Large intestine (tissue), 3 donors: ENCODE measurements at regions not wholly inside any gene's neighbourhood (a gene's known extent, or its start where the extent isn't known, plus 50 kb on each side); places are given as distances from the start of the nearest gene placed in this dataset.
"Not testable (repeated sequence)": the region's sequence is repeated elsewhere in the genome, so short reads cannot be mapped to it uniquely, and the experiment has no call there.

ENCODE experiments used
- DNase-seq, 2 donors: peaks; one replicate each; pipeline versions ENCODE4 v3.0.0 to v3.0.0-alpha.2; 2013
- H3K27ac ChIP-seq: one replicate; pipeline ENCODE4 v1.5.1; 2013; ENCODE audit warnings: low read length
- H3K27me3 ChIP-seq: 2 replicates; pipeline ENCODE4 v1.6.1; 2013; ENCODE audit warnings: low read length; ENCODE audit not compliant: control insufficient read depth, insufficient read depth
- H3K36me3 ChIP-seq: 2 replicates; pipeline ENCODE4 v1.6.1; 2013; ENCODE audit warnings: low read length; ENCODE audit not compliant: control insufficient read depth, insufficient read depth
- H3K4me1 ChIP-seq: one replicate; pipeline ENCODE4 v1.6.1; 2013; ENCODE audit warnings: low read length; ENCODE audit not compliant: control insufficient read depth, insufficient read depth
- H3K4me3 ChIP-seq: one replicate; pipeline ENCODE4 v1.5.1; 2013; ENCODE audit warnings: low read length
- H3K9me3 ChIP-seq: one replicate; pipeline ENCODE4 v1.6.1; 2013; ENCODE audit warnings: mild to moderate bottlenecking, low read depth, low read length, moderate library complexity; ENCODE audit not compliant: control insufficient read depth
- WGBS: methylation state at CpG from one replicate; pipeline ENCODE4 v1.1.5; 2013; ENCODE audit warnings: low lambda C conversion rate; ENCODE audit not compliant: insufficient coverage; 5-methylcytosine and 5-hydroxymethylcytosine counted together

DNA sequence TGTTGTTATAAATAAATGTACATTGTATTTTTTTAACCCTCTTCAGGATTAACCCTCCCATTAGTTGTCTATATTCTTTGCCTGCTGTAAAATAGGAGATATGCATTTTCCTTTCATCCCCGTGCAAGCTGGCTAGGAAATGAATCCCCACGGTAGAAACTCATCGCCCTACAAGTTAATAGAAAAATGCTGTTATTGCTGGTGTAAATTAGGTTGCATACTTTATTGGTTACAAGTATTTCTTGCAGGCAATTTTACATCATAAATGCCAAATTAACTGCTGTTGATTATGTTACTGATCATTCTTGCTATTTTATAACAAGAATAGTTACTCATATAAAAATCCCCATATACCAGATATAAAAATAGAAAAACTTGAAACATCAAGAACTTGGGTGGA is 454.2 kb upstream of the KLF6 start:
- H3K27ac ChIP-seq: no peak overlapping the region
- no peaks in the 10 kb centered on the region for H3K9me3 ChIP-seq
- H3K4me3 ChIP-seq: no peak overlapping the region
- H3K27me3 ChIP-seq: no peaks in the 10 kb centered on the region
- DNase-seq: no peak
- H3K4me1 ChIP-seq: peaks cover 3% of the 10 kb centered on the region
- H3K36me3 ChIP-seq: no peaks in the 10 kb centered on the region
- no CpG with 5 or more reads among the region's 3 CpGs for WGBS

DNA sequence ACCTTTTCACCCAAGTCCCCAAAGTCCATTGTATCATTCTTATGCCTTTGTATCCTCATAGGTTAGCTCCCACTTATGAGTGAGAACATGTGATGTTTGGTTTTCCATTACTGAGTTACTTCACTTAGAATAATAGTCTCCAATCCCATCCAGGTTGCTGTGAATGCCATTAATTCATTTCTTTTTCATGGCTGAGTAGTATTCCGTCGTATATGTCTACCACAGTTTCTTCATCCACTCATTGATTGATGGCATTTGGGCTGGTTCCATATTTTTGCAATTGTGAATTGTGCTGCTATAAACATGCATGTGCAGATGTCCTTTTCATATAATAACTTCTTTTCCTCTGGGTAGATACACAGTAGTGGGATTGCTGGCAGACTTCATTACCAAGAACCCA is 451.9 kb upstream of the KLF6 start:
- H3K27me3 ChIP-seq, H3K9me3 ChIP-seq, DNase-seq, H3K4me1 ChIP-seq, H3K27ac ChIP-seq, H3K4me3 ChIP-seq, H3K36me3 ChIP-seq: not testable (repeated sequence)
- WGBS: no CpG with 5 or more reads among the region's 2 CpGs

DNA sequence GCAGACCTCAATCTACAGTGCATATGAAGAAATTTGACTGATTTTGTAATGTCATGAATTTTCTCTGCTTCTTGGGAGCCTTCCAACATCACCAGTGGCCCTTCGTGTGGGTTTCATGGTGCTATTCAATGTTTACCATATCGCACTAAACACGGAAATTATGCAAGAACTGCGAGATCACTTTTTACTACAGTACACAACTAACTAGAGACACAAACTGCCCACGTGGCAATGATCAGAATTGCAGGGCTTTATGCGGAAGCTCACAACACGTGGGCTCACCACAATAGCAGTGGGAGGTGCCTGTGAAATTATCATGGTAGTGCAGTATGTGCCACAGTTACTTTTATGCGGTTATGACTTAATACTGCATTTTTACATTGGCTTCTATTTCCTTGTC is 449.7 kb upstream of the KLF6 start:
- H3K9me3 ChIP-seq: no peaks in the 10 kb centered on the region
- WGBS: 78% methylated on average over 4 of the region's 8 CpGs
- no peaks in the 10 kb centered on the region for H3K36me3 ChIP-seq
- no peaks in the 10 kb centered on the region for H3K4me1 ChIP-seq
- DNase-seq: no peak
- no peaks in the 10 kb centered on the region for H3K27me3 ChIP-seq
- no peak overlapping the region for H3K27ac ChIP-seq
- no peak overlapping the region for H3K4me3 ChIP-seq

DNA sequence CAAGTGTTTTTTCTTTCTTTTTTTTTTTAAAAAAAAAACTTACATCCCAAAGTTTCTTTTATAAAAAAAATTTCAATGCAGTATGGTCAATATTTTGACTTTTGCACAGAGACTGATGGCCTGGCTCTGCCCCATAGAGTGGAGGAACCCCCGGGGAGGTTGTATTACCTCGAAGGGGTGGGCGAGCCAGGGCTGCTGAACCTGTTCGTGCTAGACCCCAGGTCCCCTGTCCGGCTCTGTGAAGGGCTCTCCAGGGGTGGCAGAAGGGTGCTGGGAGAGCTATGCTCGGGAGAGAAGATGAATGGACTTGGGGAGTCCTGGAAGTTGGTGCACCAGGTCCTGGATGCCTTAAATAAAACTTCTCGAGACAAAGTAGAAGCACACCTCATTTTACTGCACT is 446.4 kb upstream of the KLF6 start:
- WGBS: no CpG with 5 or more reads among the region's 7 CpGs
- Histone ChIP-seq H3K9me3 (no peaks in the 10 kb centered on the region), H3K36me3 (no peaks in the 10 kb centered on the region), H3K4me3 (no peak overlapping the region), H3K4me1 (no peaks in the 10 kb centered on the region), H3K27me3 (no peaks in the 10 kb centered on the region), H3K27ac (no peak overlapping the region)
- DNase-seq: no peak

DNA sequence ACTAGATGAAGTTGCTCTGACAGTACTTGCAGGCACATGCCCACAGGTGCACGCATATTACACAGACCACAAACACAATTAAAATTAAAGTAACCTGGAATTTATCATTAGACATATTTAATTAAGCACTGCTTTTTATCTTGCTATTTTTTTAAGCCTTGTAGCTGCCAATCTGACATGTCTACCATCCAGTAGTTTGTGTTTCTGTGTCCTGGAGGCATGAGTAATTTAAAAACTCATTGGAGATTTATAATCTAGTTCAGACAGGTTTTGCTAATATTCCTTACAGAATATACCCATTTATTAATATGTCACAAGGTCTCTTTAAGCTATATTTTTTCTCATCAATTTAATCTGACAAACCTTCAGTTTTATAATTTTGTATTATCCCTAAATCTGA is 445.0 kb upstream of the KLF6 start:
- no peaks in the 10 kb centered on the region for H3K9me3 ChIP-seq
- WGBS: no CpG with 5 or more reads among the region's 1 CpG
- no peaks in the 10 kb centered on the region for H3K36me3 ChIP-seq
- no peak overlapping the region for H3K4me3 ChIP-seq
- DNase-seq: no peak
- no peaks in the 10 kb centered on the region for H3K27me3 ChIP-seq
- H3K4me1 ChIP-seq: no peaks in the 10 kb centered on the region
- H3K27ac ChIP-seq: no peak overlapping the region

DNA sequence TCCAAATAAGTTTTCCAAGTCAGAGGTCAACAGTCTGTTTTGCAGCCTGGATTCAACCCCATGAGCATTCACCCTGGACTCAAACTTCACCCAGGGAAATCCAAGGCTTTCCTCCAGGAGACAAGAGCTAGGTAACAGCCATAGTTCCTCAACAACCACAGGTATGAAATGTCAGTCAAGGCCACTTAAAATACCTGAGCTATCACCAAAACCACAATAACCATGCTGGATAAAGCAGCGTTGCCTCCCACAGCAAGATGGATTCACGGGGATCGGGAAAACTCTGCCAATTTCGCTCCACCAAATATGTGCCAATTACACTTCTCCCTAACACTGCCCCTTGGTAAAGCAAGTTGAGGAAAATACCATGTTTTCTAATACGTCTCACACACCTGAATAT is 444.1 kb upstream of the KLF6 start:
- H3K36me3 ChIP-seq: no peaks in the 10 kb centered on the region
- WGBS: no CpG with 5 or more reads among the region's 5 CpGs
- H3K4me3 ChIP-seq: no peak overlapping the region
- no peak for DNase-seq
- no peaks in the 10 kb centered on the region for H3K9me3 ChIP-seq
- H3K27me3 ChIP-seq: no peaks in the 10 kb centered on the region
- no peaks in the 10 kb centered on the region for H3K4me1 ChIP-seq
- no peak overlapping the region for H3K27ac ChIP-seq

DNA sequence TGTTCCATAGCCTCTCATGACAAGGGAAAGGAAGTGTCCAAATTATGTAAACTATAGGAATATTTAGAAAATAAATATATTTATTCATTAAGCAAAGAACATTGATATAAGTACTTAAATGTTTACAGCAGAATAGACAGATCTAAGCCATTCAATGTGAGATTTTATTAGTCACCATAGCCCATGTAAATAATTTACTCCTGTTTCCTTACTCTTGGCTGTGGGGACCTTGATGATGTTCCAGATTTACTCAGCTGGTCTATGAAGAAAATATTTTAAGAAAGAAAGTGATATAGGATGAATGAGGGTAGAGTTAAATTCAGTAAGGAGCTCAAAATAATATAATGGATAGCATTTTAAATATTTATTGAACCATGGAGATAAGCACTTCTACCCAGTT is 442.6 kb upstream of the KLF6 start:
- Histone ChIP-seq H3K27ac (no peak overlapping the region), H3K4me3 (no peak overlapping the region), H3K27me3 (no peaks in the 10 kb centered on the region), H3K4me1 (no peaks in the 10 kb centered on the region), H3K36me3 (no peaks in the 10 kb centered on the region), H3K9me3 (no peaks in the 10 kb centered on the region)
- DNase-seq: no peak

DNA sequence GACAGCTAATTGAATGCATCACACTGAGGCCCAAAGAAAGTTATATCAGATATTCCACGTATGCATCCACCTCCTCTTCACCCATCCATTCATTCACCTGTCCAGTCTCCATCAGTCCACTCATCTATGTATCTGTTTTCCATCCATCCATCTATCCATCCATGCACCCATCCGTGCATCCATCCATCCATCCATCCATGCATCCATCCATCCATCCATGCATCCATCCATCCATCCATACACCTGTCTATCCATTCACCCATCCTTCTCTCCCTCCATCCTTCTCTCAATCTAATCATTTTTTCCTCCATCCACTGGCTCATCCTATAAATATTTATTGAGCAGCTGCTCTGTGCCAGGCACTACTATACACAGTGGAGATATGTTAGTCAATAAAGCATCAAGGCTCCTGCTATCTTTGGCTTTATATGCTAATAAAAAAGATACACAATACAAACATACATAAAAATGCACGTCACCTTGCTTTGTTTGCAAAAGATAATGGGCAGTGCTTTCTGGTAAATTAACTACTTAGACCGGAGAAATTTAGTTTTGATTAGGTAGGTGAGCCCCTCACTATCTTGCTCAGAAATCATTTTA is 442.0 kb upstream of the KLF6 start:
- WGBS: 100% methylated on average over 1 of the region's 4 CpGs
- H3K9me3 ChIP-seq: no peaks in the 10 kb centered on the region
- H3K27ac ChIP-seq: no peak overlapping the region
- H3K27me3 ChIP-seq: no peaks in the 10 kb centered on the region
- no peaks in the 10 kb centered on the region for H3K36me3 ChIP-seq
- H3K4me3 ChIP-seq: no peak overlapping the region
- DNase-seq: no peak
- no peaks in the 10 kb centered on the region for H3K4me1 ChIP-seq

DNA sequence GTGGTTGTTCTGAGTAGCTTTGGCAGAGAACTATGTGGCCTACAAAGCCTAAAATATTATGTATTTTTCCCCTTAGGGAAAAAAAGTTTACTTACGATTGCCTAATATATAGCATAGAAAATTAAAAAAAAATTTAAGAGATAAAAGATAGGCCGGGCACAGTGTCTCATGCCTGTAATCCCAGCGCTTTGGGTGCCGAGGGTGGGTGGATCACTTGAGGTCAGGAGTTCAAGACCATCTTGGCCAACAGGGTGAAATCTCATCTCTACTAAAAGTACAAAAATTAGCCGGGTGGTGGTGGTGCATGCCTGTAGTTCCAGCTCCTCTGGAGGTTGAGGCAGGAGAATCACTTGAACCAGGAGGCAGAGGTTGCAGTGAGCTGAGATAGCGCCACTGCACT is 439.2 kb upstream of the KLF6 start:
- no peaks in the 10 kb centered on the region for H3K9me3 ChIP-seq
- H3K36me3 ChIP-seq: no peaks in the 10 kb centered on the region
- H3K4me3 ChIP-seq: no peak overlapping the region
- no peak overlapping the region for H3K27ac ChIP-seq
- H3K4me1 ChIP-seq: no peaks in the 10 kb centered on the region
- no CpG with 5 or more reads among the region's 6 CpGs for WGBS
- no peak for DNase-seq
- H3K27me3 ChIP-seq: no peaks in the 10 kb centered on the region

DNA sequence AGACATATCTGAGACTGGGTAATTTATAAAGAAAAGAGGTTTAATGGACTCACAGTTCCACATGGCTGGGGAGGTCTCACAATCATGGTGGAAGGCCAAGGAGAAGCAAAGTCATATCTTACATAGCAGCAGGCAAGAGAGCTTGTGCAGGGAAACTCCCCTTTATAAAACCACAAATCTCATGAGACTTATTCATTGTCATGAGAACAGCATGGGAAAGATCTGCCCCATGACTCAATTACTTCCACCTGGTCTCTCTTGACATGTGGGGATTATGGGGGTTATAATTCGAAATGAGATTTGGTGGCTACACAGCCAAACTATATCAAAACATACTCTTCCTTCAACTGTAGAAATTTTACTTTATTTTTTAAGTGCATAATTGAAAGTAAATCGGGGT is 436.3 kb upstream of the KLF6 start:
- not testable (repeated sequence) for H3K27ac ChIP-seq, H3K9me3 ChIP-seq, H3K4me1 ChIP-seq, H3K4me3 ChIP-seq, DNase-seq, H3K36me3 ChIP-seq, H3K27me3 ChIP-seq
- 100% methylated on average over 1 of the region's 2 CpGs for WGBS

DNA sequence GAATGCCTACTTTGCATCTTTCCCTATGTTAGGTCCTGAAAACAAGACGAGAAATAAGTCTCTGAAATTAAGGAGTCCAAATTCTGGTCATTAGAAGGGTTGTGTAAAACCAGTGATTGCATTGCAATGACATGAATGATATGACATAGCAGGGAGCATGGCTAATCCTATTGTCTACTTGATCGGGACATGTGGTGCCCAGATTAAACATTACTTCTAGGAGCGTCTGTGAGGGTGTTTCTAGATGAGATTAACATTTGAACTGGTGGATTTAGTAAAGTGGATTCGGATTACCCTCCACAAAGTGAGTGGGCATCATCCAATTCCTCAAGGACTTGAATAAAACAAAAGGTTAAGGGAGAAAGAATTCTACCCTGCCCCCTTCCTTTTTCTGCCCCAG is 434.9 kb upstream of the KLF6 start:
- WGBS: 100% methylated on average over 1 of the region's 4 CpGs
- Histone ChIP-seq H3K27ac (no peak overlapping the region), H3K27me3 (no peaks in the 10 kb centered on the region), H3K36me3 (no peaks in the 10 kb centered on the region), H3K9me3 (no peaks in the 10 kb centered on the region), H3K4me3 (no peak overlapping the region), H3K4me1 (peaks cover 4% of the 10 kb centered on the region)
- no peak for DNase-seq
